ENCODE measurements at regions not wholly inside any gene's neighbourhood (a gene's known extent, or its start where the extent isn't known, plus 50 kb on each side); places are given as distances from the start of the nearest gene placed in this dataset.

GRCh38 chr10:43980715-43981114 lies 332.0 kb upstream of the ZNF32 start:
- Histone ChIP-seq H3K4me1 (ENCODE audit: insufficient read depth) (no peaks in the 10 kb centered on the region), H3K36me3 (ENCODE audit: insufficient read depth) (no peaks in the 10 kb centered on the region), H3K4me3 (ENCODE audit: low read depth, low read length) (no peak overlapping the region), H3K27ac (ENCODE audit: low read depth) (no peak overlapping the region)
- WGBS: 86% methylated on average over 7 of the region's 7 CpGs
- DNase-seq (ENCODE audit: extremely low spot score): no peak

GRCh38 chr10:43980313-43980712 lies 331.6 kb upstream of the ZNF32 start:
- Histone ChIP-seq H3K27ac (ENCODE audit: low read depth) (no peak overlapping the region), H3K4me3 (ENCODE audit: low read depth, low read length) (no peak overlapping the region), H3K36me3 (ENCODE audit: insufficient read depth) (no peaks in the 10 kb centered on the region), H3K4me1 (ENCODE audit: insufficient read depth) (no peaks in the 10 kb centered on the region)
- WGBS: 75% methylated on average over 8 of the region's 8 CpGs
- DNase-seq (ENCODE audit: extremely low spot score): no peak

DNA sequence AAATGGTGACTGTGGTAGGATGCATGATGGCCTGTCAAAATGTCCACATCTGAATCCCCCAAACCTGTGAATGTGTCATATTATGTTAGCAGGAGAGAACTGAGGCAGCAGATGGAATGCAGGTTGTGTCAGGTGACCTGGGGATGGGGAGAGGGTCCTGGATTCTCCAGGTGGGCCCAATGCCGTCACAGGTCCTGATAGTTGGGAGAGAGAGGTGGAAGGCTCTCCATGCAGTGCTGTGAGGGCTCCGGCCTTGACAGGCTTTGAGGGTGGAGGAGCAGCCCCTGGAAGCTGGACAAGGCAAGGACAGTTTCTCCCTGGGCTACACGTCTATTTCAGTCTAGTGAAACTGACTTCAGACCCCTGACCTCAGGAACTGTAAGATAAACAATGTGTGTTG lies 330.9 kb upstream of the ZNF32 start:
- DNase-seq (ENCODE audit: extremely low spot score): no peak
- WGBS: 82% methylated on average over 3 of the region's 3 CpGs
- H3K4me1 ChIP-seq (ENCODE audit: insufficient read depth): no peaks in the 10 kb centered on the region

DNA sequence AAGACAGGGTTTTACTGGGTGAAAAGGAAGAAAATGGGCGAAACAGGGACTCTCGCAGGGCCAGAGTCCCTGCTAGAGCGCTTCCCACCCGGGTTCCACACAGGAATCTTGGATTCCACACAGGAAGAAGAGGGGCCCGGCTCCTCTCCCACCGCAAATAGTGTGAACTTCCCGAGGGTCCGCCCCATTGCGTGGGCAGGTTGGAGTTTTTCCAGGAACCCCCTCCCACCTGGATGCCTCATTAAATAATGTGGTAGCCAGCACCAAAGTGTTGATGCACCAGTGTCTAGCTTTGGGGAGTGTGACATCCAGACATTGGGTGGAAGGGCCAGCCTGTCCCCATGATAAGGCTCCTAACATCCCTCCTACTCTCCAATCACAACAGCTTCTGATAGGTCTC lies 330.3 kb upstream of the ZNF32 start:
- Histone ChIP-seq H3K4me3 (ENCODE audit: low read depth, low read length) (no peak overlapping the region), H3K4me1 (ENCODE audit: insufficient read depth) (no peaks in the 10 kb centered on the region), H3K27ac (ENCODE audit: low read depth) (no peak overlapping the region), H3K36me3 (ENCODE audit: insufficient read depth) (no peaks in the 10 kb centered on the region)
- 94% methylated on average over 9 of the region's 9 CpGs for WGBS
- no peak for DNase-seq (ENCODE audit: extremely low spot score)

More for the DNA sequence above, 330.9 kb upstream of the ZNF32 start:
- Histone ChIP-seq H3K36me3 (ENCODE audit: insufficient read depth) (no peaks in the 10 kb centered on the region), H3K27ac (ENCODE audit: low read depth) (no peak overlapping the region), H3K4me3 (ENCODE audit: low read depth, low read length) (no peak overlapping the region)

- no peak overlapping the region for H3K27ac ChIP-seq (ENCODE audit: low read depth)
- H3K36me3 ChIP-seq (ENCODE audit: insufficient read depth): no peaks in the 10 kb centered on the region
- no peaks in the 10 kb centered on the region for H3K4me1 ChIP-seq (ENCODE audit: insufficient read depth)
- 82% methylated on average over 5 of the region's 5 CpGs for WGBS
- no peak for DNase-seq (ENCODE audit: extremely low spot score)
- no peak overlapping the region for H3K4me3 ChIP-seq (ENCODE audit: low read depth, low read length)
These were observed 329.4 kb upstream of the ZNF32 start for GRCh38 chr10:43978091-43978490.

DNA sequence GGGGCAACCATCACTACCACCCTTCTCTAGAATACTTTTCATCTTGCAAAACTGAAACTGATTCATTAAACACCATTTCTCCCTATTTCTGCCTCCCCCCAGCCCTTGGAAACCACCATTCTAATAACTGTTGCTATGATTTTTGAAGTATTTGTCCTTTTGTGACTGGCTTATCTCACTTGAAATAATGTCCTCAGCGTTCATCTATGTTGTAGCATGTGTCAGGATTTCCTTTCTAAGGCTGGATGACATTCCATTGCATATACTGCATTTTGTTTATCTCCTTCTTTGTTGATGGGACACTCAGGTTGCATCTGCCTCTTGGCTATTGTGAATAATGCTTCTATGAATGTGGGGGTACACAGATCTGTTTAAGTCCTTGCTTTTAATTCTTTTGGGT lies 327.6 kb upstream of the ZNF32 start:
- no peak for DNase-seq (ENCODE audit: extremely low spot score)
- Histone ChIP-seq H3K36me3 (ENCODE audit: insufficient read depth) (no peaks in the 10 kb centered on the region), H3K4me1 (ENCODE audit: insufficient read depth) (no peaks in the 10 kb centered on the region), H3K27ac (ENCODE audit: low read depth) (no peak overlapping the region), H3K4me3 (ENCODE audit: low read depth, low read length) (no peak overlapping the region)
- 62% methylated on average over 1 of the region's 1 CpG for WGBS

- DNase-seq (ENCODE audit: extremely low spot score): no peak
- H3K27ac ChIP-seq (ENCODE audit: low read depth): no peak overlapping the region
- H3K4me1 ChIP-seq (ENCODE audit: insufficient read depth): no peaks in the 10 kb centered on the region
- 83% methylated on average over 3 of the region's 3 CpGs for WGBS
- no peak overlapping the region for H3K4me3 ChIP-seq (ENCODE audit: low read depth, low read length)
- no peaks in the 10 kb centered on the region for H3K36me3 ChIP-seq (ENCODE audit: insufficient read depth)
These were observed 325.1 kb upstream of the ZNF32 start for GRCh38 chr10:43973801-43974200.

- H3K27ac ChIP-seq (ENCODE audit: low read depth): no peak overlapping the region
- no peaks in the 10 kb centered on the region for H3K4me1 ChIP-seq (ENCODE audit: insufficient read depth)
- H3K36me3 ChIP-seq (ENCODE audit: insufficient read depth): no peaks in the 10 kb centered on the region
- no peak for DNase-seq (ENCODE audit: extremely low spot score)
- no peak overlapping the region for H3K4me3 ChIP-seq (ENCODE audit: low read depth, low read length)
- 98% methylated on average over 10 of the region's 10 CpGs for WGBS
These were observed 324.4 kb upstream of the ZNF32 start for GRCh38 chr10:43972976-43973647.

- H3K36me3 ChIP-seq (ENCODE audit: insufficient read depth): no peaks in the 10 kb centered on the region
- no peak for DNase-seq (ENCODE audit: extremely low spot score)
- H3K27ac ChIP-seq (ENCODE audit: low read depth): no peak overlapping the region
- no peaks in the 10 kb centered on the region for H3K4me1 ChIP-seq (ENCODE audit: insufficient read depth)
- 97% methylated on average over 8 of the region's 8 CpGs for WGBS
- no peak overlapping the region for H3K4me3 ChIP-seq (ENCODE audit: low read depth, low read length)
These were observed 323.3 kb upstream of the ZNF32 start for GRCh38 chr10:43971981-43972380.

GRCh38 chr10:43971306-43971705 lies 322.6 kb upstream of the ZNF32 start:
- 94% methylated on average over 5 of the region's 5 CpGs for WGBS
- Histone ChIP-seq H3K36me3 (ENCODE audit: insufficient read depth) (no peaks in the 10 kb centered on the region), H3K4me1 (ENCODE audit: insufficient read depth) (no peaks in the 10 kb centered on the region), H3K4me3 (ENCODE audit: low read depth, low read length) (no peak overlapping the region), H3K27ac (ENCODE audit: low read depth) (no peak overlapping the region)
- DNase-seq (ENCODE audit: extremely low spot score): no peak

- 89% methylated on average over 2 of the region's 2 CpGs for WGBS
- no peaks in the 10 kb centered on the region for H3K36me3 ChIP-seq (ENCODE audit: insufficient read depth)
- H3K4me3 ChIP-seq (ENCODE audit: low read depth, low read length): no peak overlapping the region
- DNase-seq (ENCODE audit: extremely low spot score): no peak
- H3K4me1 ChIP-seq (ENCODE audit: insufficient read depth): no peaks in the 10 kb centered on the region
- H3K27ac ChIP-seq (ENCODE audit: low read depth): no peak overlapping the region
These were observed 322.0 kb upstream of the ZNF32 start for GRCh38 chr10:43970717-43971116.

DNA sequence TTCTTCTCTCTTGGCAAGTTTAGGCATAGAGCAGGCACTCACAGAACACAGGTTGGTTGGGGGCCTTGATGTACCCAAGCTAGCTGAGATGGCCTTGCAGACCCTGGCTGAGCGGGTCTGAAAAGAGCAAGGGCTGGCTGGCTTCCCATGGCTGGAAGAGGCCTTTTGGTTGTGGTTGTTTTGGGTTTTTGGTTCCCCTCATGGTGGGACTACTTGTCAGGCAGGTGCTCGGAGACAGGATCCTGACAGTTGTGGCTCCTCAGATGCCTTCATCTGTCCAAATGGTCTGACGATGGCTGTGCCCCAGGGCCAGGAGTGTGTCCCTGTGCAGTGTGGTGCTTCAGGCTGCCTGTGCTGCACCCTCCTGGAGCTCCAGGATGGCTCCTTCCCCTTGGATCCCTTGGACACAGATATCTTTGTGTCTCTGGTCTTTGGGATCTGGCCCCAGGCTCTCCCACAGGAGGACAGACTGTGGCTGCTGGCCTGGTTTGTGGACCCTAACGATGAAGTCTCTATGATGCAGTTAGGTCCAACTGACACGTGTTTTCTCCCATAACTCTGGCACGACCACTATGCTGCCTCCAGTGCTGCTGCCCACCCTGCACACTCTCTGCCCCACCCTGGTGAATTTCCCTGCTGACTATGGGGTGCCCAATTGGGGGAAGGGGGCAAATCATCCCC lies 321.5 kb upstream of the ZNF32 start:
- DNase-seq (ENCODE audit: extremely low spot score): no peak
- Histone ChIP-seq H3K4me3 (ENCODE audit: low read depth, low read length) (no peak overlapping the region), H3K27ac (ENCODE audit: low read depth) (no peak overlapping the region), H3K4me1 (ENCODE audit: insufficient read depth) (no peaks in the 10 kb centered on the region), H3K36me3 (ENCODE audit: insufficient read depth) (no peaks in the 10 kb centered on the region)
- WGBS: 90% methylated on average over 6 of the region's 6 CpGs

- Histone ChIP-seq H3K4me3 (ENCODE audit: low read depth, low read length) (no peak overlapping the region), H3K4me1 (ENCODE audit: insufficient read depth) (no peaks in the 10 kb centered on the region), H3K36me3 (ENCODE audit: insufficient read depth) (no peaks in the 10 kb centered on the region), H3K27ac (ENCODE audit: low read depth) (no peak overlapping the region)
- WGBS: 95% methylated on average over 9 of the region's 9 CpGs
- DNase-seq (ENCODE audit: extremely low spot score): no peak
These were observed 320.8 kb upstream of the ZNF32 start for GRCh38 chr10:43969506-43969905.

DNA sequence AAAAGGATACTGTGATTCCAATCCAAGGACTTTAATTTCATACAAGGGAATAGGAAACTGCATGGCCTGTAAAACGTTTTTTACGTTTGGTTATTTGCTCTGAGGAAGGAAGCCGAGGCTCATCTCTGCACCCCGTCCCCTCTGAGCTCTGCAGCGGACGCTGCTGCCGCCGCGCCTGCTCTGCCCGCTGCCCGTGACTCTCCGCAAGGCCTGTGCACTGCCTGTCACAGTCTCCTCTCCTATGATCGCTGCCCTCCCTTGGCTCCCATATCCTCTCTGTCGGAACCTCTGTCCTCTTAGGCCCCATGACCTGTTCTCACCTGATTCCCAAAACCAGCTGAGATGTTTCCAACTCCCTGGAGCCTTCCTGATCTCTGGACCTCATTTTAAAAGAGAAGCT lies 320.3 kb upstream of the ZNF32 start:
- Histone ChIP-seq H3K36me3 (ENCODE audit: insufficient read depth) (no peaks in the 10 kb centered on the region), H3K4me1 (ENCODE audit: insufficient read depth) (no peaks in the 10 kb centered on the region), H3K4me3 (ENCODE audit: low read depth, low read length) (no peak overlapping the region), H3K27ac (ENCODE audit: low read depth) (no peak overlapping the region)
- no peak for DNase-seq (ENCODE audit: extremely low spot score)
- 86% methylated on average over 14 of the region's 14 CpGs for WGBS
